Fibroblast of villous mesenchyme (primary cell): ENCODE measurements at regions not wholly inside any gene's neighbourhood (a gene's known extent, or its start where the extent isn't known, plus 50 kb on each side); places are given as distances from the start of the nearest gene placed in this dataset.
A peak's percentile ranks its signal among the peaks of the same experiment; 100 is the strongest.

ENCODE experiments used
- DNase-seq: peaks from one replicate; pipeline ENCODE4 v3.0.0-alpha.2; 2010; ENCODE audit warnings: low read depth
- H3K4me3 ChIP-seq: 2 replicates; pipeline ENCODE4 v1.5.1; 2011; ENCODE audit warnings: low read depth, mild to moderate bottlenecking, low read length
- CTCF ChIP-seq: IDR thresholded peaks from 2 replicates; pipeline ENCODE4 v1.5.1; 2012; ENCODE audit warnings: low read depth, mild to moderate bottlenecking, low read length; ENCODE audit not compliant: insufficient read depth

DNA sequence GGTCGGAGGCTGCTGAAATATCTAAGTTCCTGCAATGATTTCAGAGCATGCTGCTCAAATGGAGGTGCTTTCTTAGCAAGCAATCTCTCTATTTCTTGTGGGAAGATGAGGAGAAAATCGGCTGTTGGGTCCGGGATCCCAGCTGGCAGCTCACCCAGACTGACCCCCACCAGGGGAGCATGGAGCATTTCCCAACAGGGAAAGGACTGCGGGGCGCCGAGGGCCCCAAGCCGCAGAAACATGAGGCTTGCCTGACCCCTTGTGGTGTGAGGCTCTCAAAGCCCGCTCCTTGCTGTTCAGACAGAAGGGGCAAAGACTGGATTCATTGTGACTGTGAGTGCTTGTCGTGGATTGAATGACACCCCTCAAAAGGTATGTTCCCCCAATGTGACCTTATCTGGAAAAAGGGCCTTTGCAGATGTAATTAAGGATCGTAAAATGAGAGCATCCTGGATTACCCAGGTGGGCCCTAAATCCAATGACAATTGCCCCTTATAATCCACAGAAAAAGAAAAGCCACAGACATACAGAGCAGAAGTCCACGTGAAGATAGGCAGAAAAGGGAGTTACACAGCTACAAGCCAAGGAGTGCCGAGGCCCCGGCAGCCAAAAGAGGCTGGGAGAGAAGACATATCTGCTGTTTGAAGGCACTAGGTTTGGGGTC lies 116.3 kb upstream of the VASH1 start:
- DNase-seq: peak; percentile 29
- TF ChIP-seq CTCF: peak; percentile 49
- no peak overlapping the region for H3K4me3 ChIP-seq

DNA sequence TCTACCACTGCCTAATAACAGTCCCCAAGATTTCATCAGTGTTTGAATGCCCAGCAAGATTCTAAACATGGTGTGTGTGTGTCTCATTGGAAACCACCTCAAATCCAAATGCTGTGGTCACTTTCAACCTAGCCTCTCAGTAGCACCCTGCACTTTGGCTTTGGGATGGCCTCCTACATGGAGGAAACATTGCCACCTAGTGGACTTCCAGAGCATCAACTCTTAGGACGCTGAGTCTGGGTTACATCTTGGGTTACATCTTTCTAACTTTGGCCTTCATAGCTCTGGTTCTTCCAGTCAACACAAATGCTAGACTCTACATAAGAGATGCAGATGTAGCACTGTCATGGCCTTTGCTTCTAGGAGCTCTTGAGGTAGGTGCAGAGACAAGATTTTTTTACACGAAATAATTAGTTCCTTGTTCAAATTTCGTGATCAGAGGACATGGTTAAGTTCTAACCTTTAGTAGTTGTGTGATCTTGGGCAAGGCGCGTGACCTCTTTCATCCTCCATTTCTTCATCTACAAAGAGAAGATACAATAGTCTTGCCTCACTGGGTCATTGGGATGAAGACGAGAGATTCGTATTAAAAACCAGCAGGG lies 113.5 kb upstream of the VASH1 start:
- no peak overlapping the region for H3K4me3 ChIP-seq
- DNase-seq: peak; percentile 50
- TF ChIP-seq CTCF: peak; percentile 89

DNA sequence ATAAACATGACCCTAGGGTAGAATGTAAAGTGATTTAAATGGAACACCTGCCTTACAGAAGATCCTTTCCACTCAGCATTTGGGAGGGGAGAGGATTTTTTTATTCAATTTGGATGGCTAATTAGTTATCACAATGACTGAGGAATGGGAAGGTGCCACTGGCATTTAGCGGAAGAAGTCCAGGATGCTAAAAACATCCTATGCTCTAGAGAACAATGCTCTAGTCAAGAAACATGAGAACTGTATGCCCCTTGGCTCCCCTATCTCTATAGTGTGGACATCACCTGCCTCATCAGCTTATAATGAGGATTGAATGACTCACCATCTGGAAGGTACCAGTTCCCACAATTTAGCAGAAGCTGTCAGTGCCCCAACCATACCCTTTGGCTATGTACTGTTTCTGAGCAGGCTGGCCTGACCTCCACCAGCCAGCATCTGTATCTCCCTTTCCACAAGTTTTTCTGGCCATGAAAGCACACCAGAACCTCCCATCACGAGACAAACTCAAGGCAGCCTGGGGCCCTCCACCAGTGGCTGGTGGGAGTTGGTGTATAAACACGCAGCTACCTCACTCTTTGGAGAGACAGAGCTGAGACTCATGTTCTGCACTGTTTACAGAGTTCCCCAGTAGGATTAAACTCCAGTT lies 109.7 kb upstream of the VASH1 start:
- DNase-seq: no peak
- H3K4me3 ChIP-seq: no peak overlapping the region
- TF ChIP-seq CTCF: no peak

GRCh38 chr14:76653875-76654572 lies 107.2 kb upstream of the VASH1 start:
- no peak for DNase-seq
- TF ChIP-seq CTCF: no peak
- H3K4me3 ChIP-seq: no peak overlapping the region

GRCh38 chr14:76654573-76655108 lies 106.6 kb upstream of the VASH1 start:
- DNase-seq: no peak
- H3K4me3 ChIP-seq: no peak overlapping the region
- no peak for TF ChIP-seq CTCF

GRCh38 chr14:76655331-76655730 lies 105.9 kb upstream of the VASH1 start:
- no peak for DNase-seq
- no peak overlapping the region for H3K4me3 ChIP-seq
- TF ChIP-seq CTCF: no peak
